DLD1 (cell line): ENCODE measurements at regions not wholly inside any gene's neighbourhood (a gene's known extent, or its start where the extent isn't known, plus 50 kb on each side); places are given as distances from the start of the nearest gene placed in this dataset.

Source experiments
- in situ Hi-C: cut with HindIII; loops from 2 replicates; pipeline ENCODE4 v1.10.0; 2017; ENCODE audit warnings: low sequenced_read_pairs

DNA sequence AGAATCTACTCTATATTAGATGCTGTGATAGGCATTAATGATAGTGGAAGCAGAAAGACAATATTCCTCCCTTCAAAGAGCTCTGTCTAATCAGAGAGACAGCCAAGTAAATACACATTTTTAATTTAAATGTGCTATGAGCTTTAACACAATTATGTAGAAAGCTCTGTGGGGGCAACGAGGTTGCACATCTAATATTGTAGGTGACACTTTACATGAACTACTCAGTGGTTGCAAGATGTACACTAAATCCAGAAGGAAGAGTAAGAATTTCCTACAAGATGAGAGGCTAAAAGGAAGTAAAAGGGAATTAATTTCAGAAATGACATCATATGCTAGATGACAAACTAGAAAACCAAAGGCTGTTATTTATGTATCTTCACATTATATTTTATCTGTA is 120.9 kb downstream of the SPCS3 start:
- in situ Hi-C loops: loop anchor here (10.0 kb wide), 1 partner anchor 144 kb away; no protein-coding TSS in a partner anchor

DNA sequence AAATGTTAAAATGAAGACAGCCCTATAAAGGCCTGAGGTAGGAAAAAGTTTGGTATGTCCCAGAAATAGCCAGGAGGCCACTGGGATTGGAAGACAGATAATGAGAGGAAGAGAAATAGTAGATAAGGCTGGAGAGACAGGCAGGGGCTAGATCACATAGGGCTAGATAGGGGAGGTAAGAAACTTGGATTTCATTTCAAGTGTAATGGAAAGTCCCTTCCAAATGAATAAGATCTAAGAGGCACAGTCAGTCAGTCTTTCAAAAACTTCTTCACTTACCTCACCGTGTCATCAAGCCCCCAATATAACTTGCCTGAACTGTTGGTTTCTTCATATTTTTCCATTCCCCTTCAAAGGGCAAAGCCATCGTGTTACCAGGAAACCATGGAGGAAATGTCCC is 121.8 kb downstream of the SPCS3 start:
- in situ Hi-C loops: loop anchor here (10.0 kb wide), 1 partner anchor 143 kb away; no protein-coding TSS in a partner anchor

DNA sequence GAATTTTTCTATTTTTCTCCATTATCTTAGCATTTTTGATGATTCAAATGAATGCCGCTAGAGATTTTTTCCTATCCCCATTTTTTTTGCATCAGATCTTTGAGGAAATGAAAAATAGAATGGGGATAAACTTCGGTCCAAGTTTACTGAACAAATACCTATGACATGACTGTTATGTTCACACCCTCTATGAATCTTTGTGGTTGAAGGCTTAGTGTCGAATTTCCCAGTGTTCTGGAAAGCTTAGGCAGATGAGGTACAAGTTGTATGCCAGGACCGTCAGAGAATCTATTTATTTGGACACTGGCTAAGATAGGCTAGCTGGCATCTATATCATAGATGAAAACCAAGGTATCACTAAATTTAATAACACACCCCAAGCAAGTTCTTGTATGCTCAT is 123.4 kb downstream of the SPCS3 start:
- in situ Hi-C loops: loop anchor here (10.0 kb wide), 1 partner anchor 142 kb away; no protein-coding TSS in a partner anchor

DNA sequence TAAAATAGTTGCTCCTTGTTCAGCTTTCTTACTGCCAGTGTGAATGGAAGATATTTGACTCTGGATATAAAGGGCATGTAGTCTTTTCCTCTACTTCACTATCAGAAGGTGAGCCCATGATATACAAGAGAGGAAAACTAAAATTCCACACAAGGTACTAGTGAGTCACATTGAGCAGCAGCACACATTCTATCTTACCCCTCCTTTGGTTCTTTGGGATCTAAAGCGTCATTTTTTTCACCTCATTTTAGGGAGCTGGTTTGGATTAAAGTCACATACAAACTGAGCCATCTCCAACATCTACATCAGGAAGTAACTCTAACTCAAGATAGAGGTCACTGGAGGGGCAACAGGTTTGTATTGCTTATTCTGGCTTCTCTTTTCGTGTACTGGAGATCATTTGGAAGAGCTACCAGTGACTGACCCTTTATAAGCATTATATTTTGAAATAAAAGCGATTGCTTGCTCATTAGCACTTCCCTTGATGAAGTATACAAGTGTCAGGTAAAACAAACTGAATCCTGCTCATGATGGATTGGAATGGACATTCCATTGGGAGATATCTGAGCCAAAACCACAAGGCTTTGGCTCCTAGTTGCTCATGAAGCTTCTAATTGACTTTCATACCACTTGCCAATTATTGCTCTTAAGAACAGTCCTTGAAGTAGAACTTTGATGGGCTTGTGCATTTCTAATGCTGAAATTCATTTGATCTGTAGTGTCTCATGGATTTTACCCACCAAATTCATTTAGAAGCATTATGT is 124.1 kb downstream of the SPCS3 start:
- in situ Hi-C loops: loop anchor here (10.0 kb wide), 1 partner anchor 141 kb away; no protein-coding TSS in a partner anchor

DNA sequence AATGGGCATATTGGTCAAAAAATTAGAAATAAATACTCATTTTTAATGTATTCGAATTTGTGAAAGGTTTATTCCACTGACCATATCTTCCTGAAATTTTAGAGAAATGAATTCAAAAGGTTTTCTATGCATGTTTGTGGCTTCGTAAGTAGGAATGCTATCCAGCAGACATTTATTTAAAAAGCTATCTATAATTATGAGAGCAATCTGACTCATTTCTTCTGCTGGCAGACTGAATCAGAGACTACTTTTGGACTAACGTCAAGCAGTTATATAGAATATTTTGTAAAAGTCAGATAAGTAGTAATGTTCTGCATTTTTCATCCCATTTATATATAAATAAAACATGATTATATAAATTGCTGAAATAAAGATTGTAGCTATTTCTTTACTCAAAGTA is 125.0 kb downstream of the SPCS3 start:
- in situ Hi-C loops: loop anchor here (10.0 kb wide), 1 partner anchor 140 kb away; no protein-coding TSS in a partner anchor

DNA sequence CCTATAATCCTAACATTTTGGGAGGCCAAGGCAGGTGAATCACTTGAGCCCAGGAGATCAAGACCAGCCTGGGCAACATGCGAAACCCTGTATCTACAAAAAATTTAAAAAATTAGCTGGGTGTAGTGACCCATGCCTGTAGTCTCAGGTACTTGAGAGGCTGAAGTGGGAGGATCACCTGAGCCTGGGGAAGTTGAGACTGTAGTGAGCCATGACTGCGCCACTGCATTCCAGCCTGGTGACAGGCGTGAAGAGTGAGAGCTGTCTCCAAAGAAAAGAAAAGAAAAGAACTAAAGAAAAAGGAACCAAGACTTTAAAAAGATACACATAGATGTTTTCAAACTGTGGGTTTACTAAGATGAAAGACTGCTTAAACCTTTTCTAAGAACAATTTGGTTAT is 129.0 kb downstream of the SPCS3 start:
- in situ Hi-C loops: loop anchor here (10.0 kb wide), 1 partner anchor 136 kb away; no protein-coding TSS in a partner anchor

DNA sequence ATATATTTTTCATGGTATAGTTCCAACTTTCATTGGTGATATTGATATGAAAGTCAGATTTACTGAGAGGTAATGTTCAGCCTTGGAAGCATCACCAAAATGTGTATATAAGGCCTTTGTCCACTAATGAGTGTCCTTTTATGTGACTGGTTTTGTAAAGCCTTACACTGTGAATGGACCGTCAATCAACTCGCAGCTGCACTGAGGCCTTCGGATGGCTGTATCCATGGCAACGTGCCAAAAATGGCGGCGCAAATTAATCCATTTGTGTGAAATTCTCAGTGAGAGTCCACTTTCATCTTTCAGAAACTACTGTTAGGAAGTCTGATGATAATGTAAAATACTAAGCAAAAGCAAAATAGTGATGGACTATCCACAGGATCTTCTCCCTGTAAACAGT is 131.7 kb downstream of the SPCS3 start:
- in situ Hi-C loops: no loop called here

DNA sequence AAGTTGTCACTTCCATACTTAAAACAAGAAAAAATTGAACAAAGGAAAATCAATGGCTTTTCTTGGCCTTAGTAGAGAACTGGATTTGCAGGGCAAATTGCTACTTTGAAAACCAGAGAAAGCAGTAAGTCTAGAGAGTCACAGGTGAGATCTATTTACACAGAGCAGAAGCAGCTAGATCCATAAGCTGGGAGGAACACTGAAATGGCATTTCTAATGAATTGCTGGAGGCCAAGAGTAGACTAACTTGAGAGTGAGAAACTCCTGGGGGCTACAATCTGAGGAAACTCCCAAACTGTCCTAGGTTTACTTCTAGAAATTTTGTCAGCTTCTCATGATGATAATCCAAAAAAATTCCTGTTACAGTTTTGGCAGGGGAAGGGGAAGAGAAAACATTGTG is 133.3 kb downstream of the SPCS3 start:
- in situ Hi-C loops: no loop called here

DNA sequence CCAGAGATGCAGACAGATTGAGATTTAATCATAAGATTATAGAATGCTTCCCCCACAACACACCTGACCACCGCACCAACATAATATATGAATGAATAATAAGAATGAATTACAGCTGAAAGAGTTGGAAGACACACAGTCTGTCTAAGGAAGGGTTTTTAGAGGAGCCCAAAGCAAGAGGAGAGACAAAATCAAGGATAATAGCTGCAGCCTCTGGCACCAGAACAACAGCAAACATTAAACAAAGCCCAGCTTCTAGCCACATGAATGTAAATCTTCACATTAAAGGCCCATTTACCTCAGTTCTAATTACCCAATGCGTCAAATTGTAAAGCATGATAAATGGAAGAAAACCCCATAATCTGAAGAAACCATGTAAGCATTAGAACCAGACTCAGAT is 133.9 kb downstream of the SPCS3 start:
- in situ Hi-C loops: no loop called here

DNA sequence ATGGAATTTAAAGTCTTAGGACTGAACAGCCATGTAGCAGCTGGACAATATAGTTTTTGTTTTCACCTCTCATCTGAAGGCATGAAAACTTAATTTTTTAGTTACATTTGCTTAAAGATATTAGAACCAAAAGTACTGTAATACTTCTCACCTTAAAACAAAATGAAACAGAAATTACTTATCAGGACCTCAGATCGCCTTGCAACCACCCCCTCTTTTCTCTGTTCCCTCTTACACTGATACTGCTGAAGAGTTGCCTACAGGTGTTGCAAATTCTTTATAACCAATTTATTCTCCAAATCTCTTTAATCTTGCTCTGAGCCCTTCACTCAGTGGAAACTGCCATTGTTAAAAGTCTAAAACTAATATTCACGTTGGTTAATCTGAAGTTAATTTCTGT is 145.0 kb downstream of the SPCS3 start:
- in situ Hi-C loops: no loop called here

DNA sequence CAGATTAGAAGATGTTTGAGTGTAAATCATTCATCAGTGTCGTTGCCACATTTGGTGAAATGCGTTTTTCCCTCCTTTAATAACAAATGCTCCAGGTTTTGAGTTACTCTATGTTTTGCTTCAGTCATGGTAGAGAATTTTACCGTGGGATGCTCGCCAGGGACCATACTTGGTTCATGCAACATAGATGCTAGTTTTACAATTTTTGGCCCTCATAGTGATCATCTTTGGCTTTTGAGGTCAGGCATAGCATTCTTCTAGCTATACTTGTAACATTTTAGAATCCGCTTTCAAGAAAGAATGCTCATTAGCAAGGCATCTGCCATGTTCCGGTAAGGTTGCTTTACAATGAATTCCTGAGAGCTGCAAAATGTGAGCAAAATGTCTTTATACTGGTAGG is 147.2 kb downstream of the SPCS3 start:
- in situ Hi-C loops: no loop called here

DNA sequence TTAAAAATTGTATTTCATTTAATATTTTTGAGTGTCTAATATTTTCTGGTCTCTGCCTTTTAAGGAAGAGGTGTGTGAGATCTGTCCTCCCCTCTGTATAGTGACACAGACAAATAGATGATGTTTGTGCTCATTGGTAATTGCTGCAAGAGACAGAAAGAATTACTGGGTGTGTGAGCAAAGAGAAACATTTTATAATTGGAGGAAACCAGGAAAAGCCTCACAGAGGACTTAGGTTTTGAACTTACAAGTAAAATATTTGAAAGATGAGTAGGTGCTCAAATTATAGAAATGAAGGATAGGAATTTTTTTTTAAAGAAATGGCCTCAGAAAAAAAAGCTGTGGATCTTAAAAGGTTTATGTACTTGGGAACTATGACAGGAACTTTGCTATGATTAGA is 149.8 kb downstream of the SPCS3 start:
- in situ Hi-C loops: no loop called here

DNA sequence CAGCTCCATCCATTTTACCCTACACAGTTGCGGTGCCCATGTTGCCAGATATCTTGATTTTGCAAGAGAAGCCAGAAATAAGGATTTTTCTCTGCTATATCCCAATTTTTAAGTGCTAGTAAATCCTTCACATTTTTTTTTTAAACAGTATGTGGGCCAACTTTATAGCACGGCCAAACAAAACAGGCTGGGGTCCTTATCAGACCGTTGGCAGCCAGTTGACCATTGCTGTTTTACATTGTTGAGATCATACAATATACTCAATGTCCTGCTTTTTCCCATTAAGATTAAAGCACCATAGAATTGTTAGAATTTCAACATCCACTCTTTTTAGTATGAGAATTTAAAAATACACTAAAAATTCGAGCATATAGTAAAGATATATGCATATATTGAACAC is 150.9 kb downstream of the SPCS3 start:
- in situ Hi-C loops: no loop called here

DNA sequence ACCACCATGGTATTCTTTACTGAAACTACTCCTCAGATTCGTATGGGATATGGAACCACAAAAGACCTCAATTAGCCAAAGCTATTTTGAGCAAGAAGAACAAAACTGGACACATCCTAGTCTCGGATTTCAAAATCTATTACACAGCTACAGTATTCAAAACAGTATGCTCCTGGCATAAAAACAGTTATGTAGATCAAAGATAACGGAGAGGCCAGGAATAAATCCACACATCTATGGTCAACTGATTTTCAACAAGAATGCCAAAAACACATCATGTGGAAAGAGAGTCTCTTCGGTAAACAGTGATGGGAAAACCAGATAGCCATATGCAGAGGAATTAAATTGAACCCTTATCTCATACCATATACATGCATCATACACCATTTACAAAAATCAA is 155.3 kb downstream of the SPCS3 start:
- in situ Hi-C loops: no loop called here

DNA sequence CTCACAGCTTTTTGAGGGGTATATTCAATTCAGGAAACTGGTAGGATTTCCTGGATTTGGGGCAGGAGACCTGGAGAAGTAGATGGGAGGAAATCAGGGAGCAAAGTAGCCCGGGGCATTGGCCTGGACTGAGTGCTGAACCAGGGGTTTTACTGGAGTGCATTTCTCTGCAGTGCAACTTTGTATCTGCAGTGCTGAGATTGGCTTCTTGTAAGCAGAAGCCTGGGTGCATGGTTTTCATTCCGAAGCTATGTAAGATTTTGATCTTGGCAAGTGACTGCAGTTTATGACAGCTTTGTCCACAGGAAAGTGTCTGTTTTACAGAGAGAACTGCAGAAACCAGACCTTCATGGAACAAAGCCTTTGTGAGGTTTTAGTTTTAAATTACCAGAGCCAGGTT is 158.3 kb downstream of the SPCS3 start:
- in situ Hi-C loops: no loop called here

DNA sequence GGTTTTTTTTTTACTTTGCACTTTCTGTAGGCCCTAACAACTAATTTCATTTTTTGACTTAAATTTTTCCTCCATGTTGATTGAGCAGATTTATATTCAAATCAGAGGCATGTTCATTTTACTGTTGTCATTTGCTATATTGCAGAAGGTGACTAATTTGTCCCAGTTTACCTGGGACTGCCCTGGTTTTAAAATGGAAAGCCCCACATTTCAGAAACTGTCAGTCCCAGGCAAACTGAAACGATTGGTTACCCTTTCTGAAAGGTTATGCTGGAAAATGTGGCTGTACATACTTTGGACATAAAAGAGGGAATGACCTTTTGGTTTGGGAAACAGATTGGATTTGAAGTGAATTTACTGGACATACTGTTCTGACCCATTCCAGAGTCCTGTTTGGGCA is 160.0 kb downstream of the SPCS3 start:
- in situ Hi-C loops: no loop called here

DNA sequence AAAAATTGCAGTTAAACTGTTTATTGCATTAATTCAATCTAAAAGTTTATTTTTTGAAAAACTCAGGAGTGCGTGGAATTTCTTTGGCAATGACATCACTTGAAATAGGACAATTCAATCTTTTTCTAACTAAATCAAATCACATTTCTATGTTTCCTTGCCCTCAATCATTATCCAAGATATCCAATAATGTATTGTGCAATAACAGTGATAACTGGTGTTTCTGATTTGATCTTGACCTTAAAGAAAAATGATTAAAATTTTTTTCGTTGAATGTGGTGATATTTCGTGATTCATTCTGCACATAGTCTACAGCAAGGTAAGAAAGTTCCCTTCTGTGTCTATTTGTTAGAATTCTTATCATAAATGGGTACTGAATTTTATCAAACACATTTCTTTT is 163.2 kb downstream of the SPCS3 start:
- in situ Hi-C loops: no loop called here

DNA sequence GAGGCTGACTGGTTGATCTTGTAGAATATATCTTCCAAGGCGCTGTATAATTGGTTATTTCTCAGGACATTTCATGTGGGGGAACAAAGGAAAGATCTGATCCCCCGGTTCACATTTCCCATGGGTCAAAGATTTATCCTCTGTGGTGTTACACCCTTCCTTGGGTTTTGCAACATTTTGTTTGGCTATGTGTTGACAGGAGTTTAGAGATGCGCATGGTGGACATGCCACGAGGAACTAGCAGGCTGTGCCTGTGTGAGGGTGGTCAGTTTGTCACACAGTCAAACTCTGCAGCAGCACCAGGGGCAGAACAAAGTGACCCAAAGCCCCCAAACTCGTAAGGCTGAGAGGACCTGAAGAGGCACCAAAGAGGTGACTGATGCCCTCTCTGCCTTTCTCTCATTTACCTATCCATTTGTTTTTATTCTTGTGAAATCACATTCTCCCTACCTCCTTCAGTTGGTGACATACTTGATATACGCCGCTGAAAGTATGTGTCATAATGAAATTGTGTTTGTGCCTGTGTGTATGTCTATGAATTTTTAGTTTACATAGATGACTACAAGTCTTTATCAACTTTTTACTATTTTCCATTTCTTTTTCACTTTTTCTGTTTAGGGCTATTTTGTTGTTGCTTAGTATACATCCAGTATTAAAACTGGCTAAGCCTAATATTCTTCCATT is 164.7 kb downstream of the SPCS3 start:
- in situ Hi-C loops: no loop called here

DNA sequence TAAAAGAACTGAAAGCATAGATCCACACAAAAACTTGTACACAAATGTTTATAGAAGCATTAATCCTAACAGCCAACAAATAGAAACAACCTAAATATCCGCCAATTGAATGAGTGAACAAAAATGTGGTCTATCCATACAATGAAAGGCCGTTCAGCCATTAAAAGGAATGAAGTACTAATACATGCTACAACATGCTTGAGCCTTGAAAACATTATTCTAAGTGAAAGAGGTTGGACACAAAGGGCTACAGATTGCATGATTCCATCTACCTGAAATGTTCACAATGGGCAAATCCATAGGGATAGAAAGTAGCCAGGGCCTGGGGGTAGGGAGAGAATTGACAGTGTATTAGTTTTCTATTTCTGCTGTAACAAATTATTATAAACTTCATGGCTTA is 169.2 kb downstream of the SPCS3 start:
- in situ Hi-C loops: no loop called here

DNA sequence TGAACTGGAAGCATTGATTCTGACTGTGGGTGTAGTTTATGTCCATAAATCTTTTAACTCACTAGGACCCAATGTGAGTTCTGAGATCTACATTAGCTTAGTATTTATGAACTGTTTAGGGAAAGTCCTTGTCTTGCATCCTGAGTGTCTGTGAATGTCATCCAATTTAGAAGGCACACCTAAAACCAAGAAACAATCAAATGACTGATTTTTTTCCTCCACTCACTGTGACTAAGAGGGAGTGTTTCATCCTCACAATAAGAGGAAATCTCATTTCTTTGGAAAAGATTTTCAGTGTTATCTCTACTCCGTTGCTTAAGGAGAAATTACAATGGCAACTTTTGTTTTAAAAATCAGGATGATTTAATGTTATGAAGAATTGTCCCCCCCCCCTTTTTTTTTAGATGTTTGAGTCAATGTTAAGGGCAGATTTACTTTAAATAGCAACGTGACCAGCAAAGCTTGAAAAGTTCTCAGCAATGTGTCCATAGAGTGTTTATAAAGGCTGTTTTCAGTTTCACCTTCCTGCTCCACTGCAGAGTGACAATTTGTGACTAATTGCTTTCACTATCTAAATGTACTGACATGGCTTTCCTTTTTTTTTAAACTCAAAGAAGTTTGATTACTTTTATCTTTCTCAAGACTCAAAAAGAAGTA is 173.0 kb downstream of the SPCS3 start:
- in situ Hi-C loops: no loop called here

DNA sequence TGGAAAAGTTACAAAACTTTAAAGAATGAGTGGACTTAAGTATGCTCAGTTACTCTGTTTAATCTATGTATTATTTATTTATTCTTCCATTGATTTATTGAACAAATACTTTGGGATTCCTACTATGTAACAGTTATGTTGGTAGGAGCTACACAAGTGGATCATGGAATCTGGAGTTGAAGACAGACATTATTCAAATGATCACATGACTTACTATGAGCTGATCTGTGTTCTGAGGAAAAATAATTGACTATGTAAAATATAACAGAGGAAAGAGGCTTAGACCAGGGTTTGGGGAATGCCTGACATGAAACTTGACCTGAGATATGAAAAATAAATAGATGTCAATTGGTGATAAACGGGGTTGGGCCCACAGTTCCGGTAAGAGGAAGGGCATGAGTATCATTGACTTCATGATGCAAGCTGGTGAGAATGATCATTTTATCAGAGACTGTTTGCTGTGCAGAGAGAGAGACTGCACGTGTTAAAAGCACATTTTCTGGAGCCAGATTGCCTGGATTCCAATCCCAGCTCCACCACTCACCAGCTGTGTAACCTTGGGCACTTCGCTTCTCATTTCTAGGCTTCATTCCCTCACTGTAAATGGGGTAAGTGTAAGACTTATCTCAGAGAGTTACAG is 179.0 kb downstream of the SPCS3 start:
- in situ Hi-C loops: no loop called here
